Duodenal mucosa (tissue), 2 donors: ENCODE measurements at regions not wholly inside any gene's neighbourhood (a gene's known extent, or its start where the extent isn't known, plus 50 kb on each side); places are given as distances from the start of the nearest gene placed in this dataset.
"Not testable (repeated sequence)": the region's sequence is repeated elsewhere in the genome, so short reads cannot be mapped to it uniquely, and the experiment has no call there.

Source experiments
- H3K27ac ChIP-seq: one replicate; pipeline ENCODE4 v1.7.0; 2013; ENCODE audit warnings: low read depth, low read length
- H3K27me3 ChIP-seq, 2 donors: one replicate each; pipeline ENCODE4 v1.7.0; 2013; ENCODE audit warnings: low read length in 2 of 2, control low read depth in 1 of 2; ENCODE audit not compliant: insufficient read depth in 2 of 2, control insufficient read depth in 1 of 2
- H3K36me3 ChIP-seq, 2 donors: one replicate each; pipeline ENCODE4 v1.7.0; 2013; ENCODE audit warnings: low read length in 2 of 2, control low read depth in 1 of 2; ENCODE audit not compliant: insufficient read depth in 2 of 2, control insufficient read depth in 1 of 2
- H3K4me1 ChIP-seq, 2 donors: one replicate each; pipeline ENCODE4 v1.7.0; 2013; ENCODE audit warnings: low read length in 2 of 2, control low read depth in 1 of 2; ENCODE audit not compliant: insufficient read depth in 2 of 2, control insufficient read depth in 1 of 2
- H3K4me3 ChIP-seq, 2 donors: one replicate each; pipeline ENCODE4 v1.7.0; 2013; ENCODE audit warnings: low read length in 2 of 2, low read depth in 1 of 2
- H3K9ac ChIP-seq, 2 donors: one replicate each; pipeline ENCODE4 v1.7.0; 2013; ENCODE audit warnings: low read length in 2 of 2, low read depth in 1 of 2
- H3K9me3 ChIP-seq, 2 donors: one replicate each; pipeline ENCODE4 v1.7.0; 2013; ENCODE audit warnings: low read length in 2 of 2, control low read depth in 1 of 2; ENCODE audit not compliant: control insufficient read depth in 1 of 2

DNA sequence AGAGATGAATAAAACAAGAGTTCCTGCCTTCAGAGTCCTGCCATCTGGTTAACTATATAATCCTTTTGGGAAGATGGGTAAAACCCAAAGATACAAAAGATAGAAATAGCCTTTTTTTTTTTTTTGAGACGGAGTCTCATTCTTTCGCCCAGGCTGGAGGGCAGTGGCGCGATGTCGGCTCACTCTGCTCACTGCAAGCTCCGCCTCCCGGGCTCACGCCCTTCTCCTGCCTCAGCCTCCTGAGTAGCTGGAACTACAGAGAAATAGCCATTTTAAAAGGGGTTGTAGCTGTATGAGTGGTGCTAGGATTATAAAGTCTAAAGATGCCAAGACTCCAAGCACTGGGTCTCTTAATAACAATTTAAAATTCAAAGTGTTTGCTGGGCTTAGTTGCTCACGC, 97.2 kb downstream of the KDR start:
- Histone ChIP-seq H3K27ac (no peak overlapping the region), H3K4me3 (no peak overlapping the region)

DNA sequence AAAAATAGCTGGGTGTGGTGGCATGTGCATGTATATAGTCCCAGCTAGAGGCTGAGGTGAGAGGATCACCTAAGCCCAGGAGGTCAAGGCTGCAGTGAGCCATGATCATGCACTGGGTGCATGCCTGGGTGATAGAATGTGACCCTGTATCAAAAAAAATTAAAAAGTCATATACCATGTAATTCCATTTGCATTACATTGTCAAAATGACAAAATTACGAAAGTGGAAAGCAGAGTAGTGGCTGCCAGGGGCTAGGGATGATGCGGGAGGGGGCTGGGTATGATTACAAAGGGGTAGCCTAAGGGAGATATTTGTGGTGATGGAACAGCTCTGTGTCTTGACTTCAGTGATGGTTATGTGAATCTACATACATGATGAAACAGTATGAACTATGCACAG, 97.8 kb downstream of the KDR start:
- H3K9ac ChIP-seq: no peak overlapping the region
- no peaks in the 10 kb centered on the region for H3K36me3 ChIP-seq
- H3K27ac ChIP-seq: no peak overlapping the region
- no peak overlapping the region for H3K4me3 ChIP-seq
- H3K27me3 ChIP-seq: no peaks in the 10 kb centered on the region
- no peaks in the 10 kb centered on the region for H3K9me3 ChIP-seq
- peaks cover 7 to 10% of the 10 kb centered on the region in 2 donors for H3K4me1 ChIP-seq

More for the DNA sequence above, 97.2 kb downstream of the KDR start:
- Histone ChIP-seq H3K9me3 (no peaks in the 10 kb centered on the region), H3K27me3 (no peaks in the 10 kb centered on the region), H3K9ac (no peak overlapping the region), H3K4me1 (peaks cover 11 to 12% of the 10 kb centered on the region in 2 donors), H3K36me3 (no peaks in the 10 kb centered on the region)

DNA sequence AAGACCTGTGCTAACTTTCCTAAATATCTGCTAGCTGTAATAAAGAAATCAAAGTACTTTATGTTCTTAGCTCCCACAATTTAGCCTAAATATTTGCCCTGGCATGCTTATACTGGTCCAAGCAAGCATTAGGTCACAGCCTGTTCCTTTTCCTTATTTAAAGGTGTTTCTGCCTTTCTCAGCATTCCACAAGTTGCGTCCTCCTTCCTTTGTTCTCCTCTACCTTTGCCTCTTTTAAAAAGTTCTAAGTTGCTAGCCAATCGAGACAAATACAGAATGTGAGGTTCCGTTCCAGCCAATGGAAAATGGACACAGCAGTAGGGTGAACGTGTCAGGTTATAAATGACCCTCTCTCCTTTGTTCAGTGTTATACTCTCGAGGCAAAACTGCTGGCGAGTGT, 99.9 kb downstream of the KDR start:
- H3K27ac ChIP-seq, H3K27me3 ChIP-seq, H3K4me3 ChIP-seq: not testable (repeated sequence)

DNA sequence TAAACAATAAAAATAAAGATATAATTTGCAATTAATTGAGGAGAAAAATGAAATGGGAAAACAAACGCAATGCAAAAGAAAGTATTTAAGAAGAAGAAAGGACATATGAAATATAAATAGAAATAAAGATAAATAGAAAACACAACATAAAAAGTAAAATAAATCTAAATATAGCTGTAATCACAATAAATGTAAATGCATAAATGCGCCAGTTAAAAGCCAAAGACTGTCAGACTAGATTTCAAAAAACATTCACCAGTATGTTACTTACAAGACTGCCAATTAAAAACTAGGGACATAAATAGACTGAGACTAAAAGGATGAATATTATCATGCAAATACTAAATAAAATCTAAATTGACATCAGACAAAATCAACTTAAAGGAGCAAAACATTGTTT, 102.4 kb downstream of the KDR start:
- no peak overlapping the region for H3K27ac ChIP-seq

More for the DNA sequence above, 99.9 kb downstream of the KDR start:
- not testable (repeated sequence) for H3K36me3 ChIP-seq, H3K9ac ChIP-seq, H3K9me3 ChIP-seq, H3K4me1 ChIP-seq

GRCh38 chr4:55021214-55021613, 104.2 kb downstream of the KDR start:
- Histone ChIP-seq H3K36me3 (no peaks in the 10 kb centered on the region), H3K4me3 (no peak overlapping the region), H3K4me1 (no peaks in the 10 kb centered on the region), H3K27me3 (no peaks in the 10 kb centered on the region), H3K27ac (no peak overlapping the region), H3K9ac (no peak overlapping the region), H3K9me3 (no peaks in the 10 kb centered on the region)

More for the DNA sequence above, 102.4 kb downstream of the KDR start:
- no peak overlapping the region for H3K9ac ChIP-seq
- no peaks in the 10 kb centered on the region for H3K4me1 ChIP-seq
- no peaks in the 10 kb centered on the region for H3K9me3 ChIP-seq
- no peaks in the 10 kb centered on the region for H3K27me3 ChIP-seq
- no peak overlapping the region for H3K4me3 ChIP-seq
- H3K36me3 ChIP-seq: no peaks in the 10 kb centered on the region

- no peaks in the 10 kb centered on the region for H3K4me1 ChIP-seq
- H3K27me3 ChIP-seq: no peaks in the 10 kb centered on the region
- no peaks in the 10 kb centered on the region for H3K36me3 ChIP-seq
- H3K27ac ChIP-seq: no peak overlapping the region
- H3K4me3 ChIP-seq: no peak overlapping the region
- no peak overlapping the region for H3K9ac ChIP-seq
- no peaks in the 10 kb centered on the region for H3K9me3 ChIP-seq
These were observed 105.3 kb downstream of the KDR start for GRCh38 chr4:55020131-55020530.

GRCh38 chr4:55018978-55019377, 106.4 kb downstream of the KDR start:
- Histone ChIP-seq H3K9ac (no peak overlapping the region), H3K4me3 (no peak overlapping the region), H3K4me1 (no peaks in the 10 kb centered on the region), H3K27me3 (no peaks in the 10 kb centered on the region), H3K27ac (no peak overlapping the region), H3K9me3 (no peaks in the 10 kb centered on the region), H3K36me3 (no peaks in the 10 kb centered on the region)

DNA sequence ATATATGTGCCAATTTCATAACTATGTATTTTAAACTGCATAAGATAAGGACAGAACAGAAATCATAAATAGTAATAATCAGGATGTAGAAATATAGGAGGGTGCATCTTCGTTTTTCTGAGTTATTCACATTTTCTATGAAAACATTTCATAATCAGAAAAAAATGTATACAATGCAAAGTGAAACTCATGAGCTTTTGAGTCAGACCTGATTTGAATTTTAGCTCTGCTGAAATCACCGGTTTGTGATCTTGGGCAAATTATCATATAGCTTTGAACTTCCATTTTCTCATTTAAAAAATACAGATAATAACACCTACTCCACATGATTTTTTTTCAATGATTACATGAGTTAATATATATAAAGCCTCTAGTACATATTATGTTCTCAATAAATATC, 106.9 kb downstream of the KDR start:
- Histone ChIP-seq H3K9me3 (no peaks in the 10 kb centered on the region), H3K9ac (no peak overlapping the region), H3K27ac (no peak overlapping the region), H3K4me1 (no peaks in the 10 kb centered on the region), H3K4me3 (no peak overlapping the region), H3K27me3 (no peaks in the 10 kb centered on the region), H3K36me3 (no peaks in the 10 kb centered on the region)

- Histone ChIP-seq H3K4me1 (no peaks in the 10 kb centered on the region), H3K27me3 (no peaks in the 10 kb centered on the region), H3K4me3 (no peak overlapping the region), H3K36me3 (no peaks in the 10 kb centered on the region), H3K27ac (no peak overlapping the region), H3K9ac (no peak overlapping the region), H3K9me3 (no peaks in the 10 kb centered on the region)
These were observed 108.0 kb downstream of the KDR start for GRCh38 chr4:55017406-55017805.

DNA sequence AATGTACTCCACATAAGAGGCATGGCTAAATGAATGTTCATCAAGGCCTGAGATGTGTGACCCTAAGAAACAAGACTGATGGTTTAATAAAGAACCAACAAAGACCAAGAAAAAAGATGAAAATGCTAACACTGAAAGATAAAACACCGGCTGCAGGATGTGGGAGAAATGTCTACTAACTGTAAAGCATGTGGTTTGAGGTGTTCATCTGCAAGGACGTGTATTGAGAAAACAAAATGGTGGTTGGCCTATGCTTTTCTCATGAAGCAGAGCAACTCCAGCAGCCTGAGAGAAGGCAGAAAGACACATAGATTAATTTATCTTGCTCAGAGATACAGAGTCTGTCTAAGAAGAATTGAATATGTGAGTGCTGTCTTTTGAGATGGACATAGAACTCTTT, 109.3 kb downstream of the KDR start:
- Histone ChIP-seq H3K36me3 (no peaks in the 10 kb centered on the region), H3K4me1 (peaks cover 0 to 7% of the 10 kb centered on the region in 2 donors), H3K9ac (no peak overlapping the region), H3K9me3 (no peaks in the 10 kb centered on the region), H3K4me3 (no peak overlapping the region), H3K27ac (no peak overlapping the region), H3K27me3 (no peaks in the 10 kb centered on the region)

GRCh38 chr4:55014876-55015275, 110.5 kb downstream of the KDR start:
- Histone ChIP-seq H3K4me1 (peaks cover 0 to 7% of the 10 kb centered on the region in 2 donors), H3K27ac (no peak overlapping the region), H3K27me3 (no peaks in the 10 kb centered on the region), H3K4me3 (no peak overlapping the region), H3K9me3 (no peaks in the 10 kb centered on the region), H3K36me3 (no peaks in the 10 kb centered on the region), H3K9ac (no peak overlapping the region)
